GM21447 (cell line): ENCODE measurements at regions not wholly inside any gene's neighbourhood (a gene's known extent, or its start where the extent isn't known, plus 50 kb on each side); places are given as distances from the start of the nearest gene placed in this dataset.

Experiments used
- ATAC-seq: cut with Tn5 transposase; IDR thresholded peaks from one replicate; pipeline ENCODE4 v1.9.1; 2021; ENCODE audit not compliant: unreplicated experiment

- ATAC-seq, result no peak
Observed at GRCh38 chr2:122830157-122830556, 1074.7 kb downstream of the TSN start.

GRCh38 chr2:122831649-122832048 lies 1076.2 kb downstream of the TSN start:
- no peak for ATAC-seq

GRCh38 chr2:122843503-122843902 lies 1088.1 kb downstream of the TSN start:
- no peak for ATAC-seq

- no peak for ATAC-seq
Observed at GRCh38 chr2:122851161-122851560, 1095.7 kb downstream of the TSN start.

GRCh38 chr2:122851972-122852531 lies 1096.6 kb downstream of the TSN start:
- no peak for ATAC-seq

GRCh38 chr2:122856696-122857095 lies 1101.2 kb downstream of the TSN start:
- no peak for ATAC-seq

GRCh38 chr2:122858075-122858702 lies 1102.7 kb downstream of the TSN start:
- no peak for ATAC-seq

GRCh38 chr2:122858813-122859212 lies 1103.4 kb downstream of the TSN start:
- ATAC-seq, result no peak

GRCh38 chr2:122859260-122859659 lies 1103.8 kb downstream of the TSN start:
- no peak for ATAC-seq

GRCh38 chr2:122863532-122863931 lies 1108.1 kb downstream of the TSN start:
- ATAC-seq, result no peak

- ATAC-seq, result no peak
Observed at GRCh38 chr2:122864728-122865127, 1109.3 kb downstream of the TSN start.

GRCh38 chr2:122866095-122866494 lies 1110.6 kb downstream of the TSN start:
- ATAC-seq, result no peak

GRCh38 chr2:122867941-122868340 lies 1112.5 kb downstream of the TSN start:
- ATAC-seq, result no peak

GRCh38 chr2:122868646-122869275 lies 1113.3 kb downstream of the TSN start:
- no peak for ATAC-seq

- no peak for ATAC-seq
Observed at GRCh38 chr2:122873951-122874350, 1118.5 kb downstream of the TSN start.

GRCh38 chr2:122875091-122875865 lies 1119.8 kb downstream of the TSN start:
- no peak for ATAC-seq

GRCh38 chr2:122883849-122884248 lies 1128.4 kb downstream of the TSN start:
- no peak for ATAC-seq

GRCh38 chr2:122884889-122885288 lies 1129.4 kb downstream of the TSN start:
- ATAC-seq, result no peak

- no peak for ATAC-seq
Observed at GRCh38 chr2:122885436-122885835, 1130.0 kb downstream of the TSN start.

GRCh38 chr2:122886479-122887145 lies 1131.2 kb downstream of the TSN start:
- ATAC-seq, result no peak

GRCh38 chr2:122899614-122900013 lies 1125.5 kb upstream of the CNTNAP5 start:
- ATAC-seq, result no peak
